GM19099 (cell line): ENCODE measurements at regions not wholly inside any gene's neighbourhood (a gene's known extent, or its start where the extent isn't known, plus 50 kb on each side); places are given as distances from the start of the nearest gene placed in this dataset.

ENCODE experiments used
- POLR2A ChIP-seq: IDR thresholded peaks from 3 replicates; pipeline ENCODE4 v1.6.1; 2011; ENCODE audit warnings: low read depth; ENCODE audit not compliant: insufficient read length; ENCODE audit errors: extremely low read depth

- no peak for TF ChIP-seq POLR2A
Measured at GRCh38 chr14:82124511-82124910, 590.9 kb upstream of the SEL1L start.

GRCh38 chr14:82126006-82126405 lies 592.4 kb upstream of the SEL1L start:
- no peak for TF ChIP-seq POLR2A

- TF ChIP-seq POLR2A, result no peak
Measured at GRCh38 chr14:82134411-82134810, 600.8 kb upstream of the SEL1L start.

GRCh38 chr14:82138431-82138830 lies 604.8 kb upstream of the SEL1L start:
- no peak for TF ChIP-seq POLR2A

- no peak for TF ChIP-seq POLR2A
Measured at GRCh38 chr14:82146846-82147245, 613.2 kb upstream of the SEL1L start.

- no peak for TF ChIP-seq POLR2A
Measured at GRCh38 chr14:82153689-82154088, 620.0 kb upstream of the SEL1L start.

- TF ChIP-seq POLR2A, result no peak
Measured at GRCh38 chr14:82159624-82160023, 626.0 kb upstream of the SEL1L start.

GRCh38 chr14:82180139-82180538 lies 646.5 kb upstream of the SEL1L start:
- TF ChIP-seq POLR2A, result no peak

- no peak for TF ChIP-seq POLR2A
Measured at GRCh38 chr14:82182646-82183045, 649.0 kb upstream of the SEL1L start.

- TF ChIP-seq POLR2A, result no peak
Measured at GRCh38 chr14:82190742-82191141, 657.1 kb upstream of the SEL1L start.

GRCh38 chr14:82192387-82192786 lies 658.7 kb upstream of the SEL1L start:
- no peak for TF ChIP-seq POLR2A

- no peak for TF ChIP-seq POLR2A
Measured at GRCh38 chr14:82223276-82223675, 689.6 kb upstream of the SEL1L start.

GRCh38 chr14:82224610-82225009 lies 691.0 kb upstream of the SEL1L start:
- TF ChIP-seq POLR2A, result no peak

- TF ChIP-seq POLR2A, result no peak
Measured at GRCh38 chr14:82230748-82231147, 697.1 kb upstream of the SEL1L start.

- TF ChIP-seq POLR2A, result no peak
Measured at GRCh38 chr14:82238649-82239048, 705.0 kb upstream of the SEL1L start.

- no peak for TF ChIP-seq POLR2A
Measured at GRCh38 chr14:82239223-82239622, 705.6 kb upstream of the SEL1L start.

- TF ChIP-seq POLR2A, result no peak
Measured at GRCh38 chr14:82244791-82245190, 711.1 kb upstream of the SEL1L start.

GRCh38 chr14:82251494-82251893 lies 717.8 kb upstream of the SEL1L start:
- no peak for TF ChIP-seq POLR2A
